ENCODE measurements at regions not wholly inside any gene's neighbourhood (a gene's known extent, or its start where the extent isn't known, plus 50 kb on each side); places are given as distances from the start of the nearest gene placed in this dataset.

DNA sequence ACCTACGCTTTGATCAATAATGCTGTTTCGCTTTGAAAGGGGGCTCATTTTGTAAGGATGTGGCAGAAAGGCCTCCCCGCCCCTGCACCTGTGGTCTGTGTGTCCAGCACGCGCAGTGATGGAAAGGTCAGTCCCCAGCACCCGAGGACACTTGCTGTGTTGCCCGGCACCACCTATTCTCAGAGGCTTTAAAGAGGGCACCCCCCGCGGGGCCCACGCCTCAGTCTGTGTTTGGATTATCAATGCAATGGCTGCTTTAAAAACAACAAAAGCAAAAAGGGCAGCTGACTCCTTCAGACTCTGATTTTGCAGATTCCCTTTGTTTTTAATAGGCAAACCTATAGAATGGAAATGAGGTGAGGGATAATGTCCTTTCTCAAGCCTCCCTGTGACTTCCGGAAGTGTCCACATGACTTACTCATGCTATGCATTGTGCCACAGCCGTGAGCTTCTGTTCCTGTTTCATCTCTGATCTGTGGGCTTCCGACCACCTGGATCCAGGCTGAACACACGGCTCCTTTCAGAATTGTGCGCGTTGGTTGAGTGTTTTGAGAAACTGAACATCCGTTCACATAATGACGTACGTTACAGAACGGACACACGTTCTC lies 416.2 kb downstream of the IRX2 start:
- DNase-seq (ENCODE audit: low read depth), result no peak

DNA sequence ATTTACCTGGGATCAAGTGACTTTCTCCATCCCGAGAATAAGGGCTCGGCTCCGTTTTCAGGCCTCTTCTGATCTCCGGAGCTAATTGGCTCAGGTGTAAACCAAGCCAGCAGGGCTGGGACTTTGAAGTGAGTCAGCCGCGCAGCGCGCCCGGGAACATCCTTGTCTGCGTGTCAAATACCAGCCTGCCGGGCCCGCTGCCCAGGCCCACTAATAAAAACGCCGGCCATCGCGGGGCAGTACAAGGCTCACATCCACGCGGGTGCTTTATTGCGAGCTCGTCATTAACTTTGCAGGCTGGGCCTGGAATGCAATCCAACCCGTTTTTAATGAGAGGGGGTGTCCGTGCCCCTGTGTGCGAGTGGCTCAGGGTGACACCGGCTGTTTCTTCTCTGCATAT lies 416.8 kb downstream of the IRX2 start:
- no peak for DNase-seq (ENCODE audit: low read depth)

DNA sequence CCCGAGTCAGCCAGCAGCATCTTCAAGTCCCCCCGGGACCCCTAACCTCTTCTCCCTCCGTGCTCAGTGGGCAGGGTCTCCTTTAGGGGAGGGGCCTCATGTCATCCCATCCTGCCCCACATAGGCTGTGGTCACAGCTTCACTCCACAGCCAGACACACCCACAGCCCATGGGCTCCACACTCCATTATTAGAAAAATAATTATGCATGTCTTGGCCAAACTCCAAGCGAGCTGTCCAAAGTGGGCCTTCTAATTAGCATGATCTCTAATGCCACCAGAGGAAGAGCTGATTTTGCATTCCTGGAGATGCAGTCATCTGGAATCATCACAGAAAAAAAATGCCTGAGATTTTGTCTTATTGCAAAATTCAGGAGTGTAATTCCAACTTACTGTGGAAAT lies 418.2 kb downstream of the IRX2 start:
- no peak for DNase-seq (ENCODE audit: low read depth)

DNA sequence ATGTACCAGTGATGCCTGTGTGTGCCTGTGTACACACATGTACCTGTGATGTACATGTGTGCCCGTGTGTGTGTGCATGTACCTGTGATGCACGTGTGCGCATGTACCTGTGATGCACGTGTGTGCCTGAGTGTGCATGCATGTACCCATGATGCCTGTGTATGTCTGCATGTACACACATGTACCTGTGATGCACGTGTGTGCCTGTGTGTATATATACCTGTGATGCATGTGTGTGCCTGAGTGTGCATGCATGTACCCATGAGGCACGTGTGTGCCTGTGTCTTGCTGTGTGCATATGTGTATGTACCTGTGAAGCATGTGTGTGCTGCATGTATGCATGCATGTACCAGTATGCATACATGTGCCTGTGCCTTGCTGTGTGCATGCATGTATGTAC lies 419.0 kb downstream of the IRX2 start:
- DNase-seq (ENCODE audit: low read depth), result no peak

DNA sequence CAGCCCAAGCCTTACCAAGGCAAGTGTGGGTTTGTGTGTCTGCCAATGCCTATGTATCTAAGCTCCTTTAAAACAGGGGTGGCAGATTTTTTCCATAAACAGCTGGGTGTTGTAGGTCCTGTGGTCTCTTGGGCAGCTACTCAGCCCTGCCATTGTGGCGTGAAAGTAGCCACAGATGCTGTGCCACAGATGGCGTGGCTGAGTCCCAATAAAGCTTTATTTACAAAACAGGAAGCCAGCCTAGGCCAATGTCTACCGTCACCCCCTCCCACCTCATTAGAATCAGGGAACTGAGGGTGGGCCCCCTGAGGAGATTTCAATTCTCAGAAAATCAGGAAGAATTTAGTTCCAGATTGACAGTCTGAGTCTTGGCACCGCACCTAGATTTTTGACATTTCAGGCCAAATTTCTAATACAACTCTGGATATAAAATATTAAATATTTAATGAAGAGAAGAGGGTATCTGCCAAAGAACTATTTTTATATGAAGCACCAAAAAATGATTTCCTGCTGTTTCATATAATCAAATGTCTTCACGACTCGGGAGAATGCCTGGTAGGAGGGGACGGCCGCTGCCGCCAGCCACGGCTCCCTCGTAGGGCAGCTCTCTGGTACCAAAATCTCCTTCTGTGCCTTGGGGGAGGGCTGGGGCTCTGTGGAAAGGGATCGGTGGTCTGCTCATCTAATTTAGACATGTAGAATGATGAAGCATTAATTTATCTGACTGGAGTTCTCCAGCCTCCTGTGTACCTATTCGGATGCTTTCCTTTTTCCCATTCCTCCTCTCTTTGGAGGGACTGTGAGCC lies 420.9 kb downstream of the IRX2 start:
- no peak for DNase-seq (ENCODE audit: low read depth)

DNA sequence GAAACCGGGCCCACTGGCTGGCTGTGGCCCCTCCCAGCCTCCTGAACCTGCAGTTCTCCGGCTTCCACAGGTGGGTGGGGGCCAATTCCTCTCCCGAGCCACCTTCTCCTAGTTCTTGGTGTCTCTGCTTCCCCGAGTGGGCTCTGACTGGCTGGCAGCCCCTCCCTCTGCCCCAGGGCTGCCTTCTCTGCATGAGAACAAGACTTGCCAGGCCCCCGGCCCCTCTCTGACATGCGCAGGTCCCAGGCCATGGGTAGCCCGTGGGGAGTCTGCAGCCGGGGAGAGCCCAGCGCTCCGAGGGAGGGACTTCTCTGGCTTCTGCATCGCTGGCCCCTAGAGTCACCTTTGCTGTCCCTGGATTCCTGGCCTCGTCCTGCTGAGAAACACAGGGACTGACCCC lies 421.7 kb downstream of the IRX2 start:
- DNase-seq (ENCODE audit: low read depth), result no peak

DNA sequence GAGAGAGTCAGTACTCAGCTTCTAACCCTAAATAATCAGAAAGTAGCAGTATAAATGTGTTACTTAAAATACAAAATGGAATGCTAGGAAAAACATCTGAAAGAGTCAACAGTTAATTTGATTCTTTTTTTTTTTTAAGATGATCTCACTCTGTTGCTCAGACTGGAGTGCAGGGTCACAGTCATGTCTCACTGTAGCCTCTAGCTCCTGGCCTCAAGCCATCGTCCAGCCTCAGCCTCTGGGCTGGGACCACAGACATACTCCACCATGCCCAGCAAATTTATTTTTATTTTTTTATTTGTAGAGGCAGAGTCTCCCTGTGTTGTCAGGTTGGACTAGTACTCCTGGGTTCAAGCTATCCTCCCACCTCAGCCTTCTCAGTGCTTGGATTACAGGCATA lies 424.9 kb downstream of the IRX2 start:
- no peak for DNase-seq (ENCODE audit: low read depth)

DNA sequence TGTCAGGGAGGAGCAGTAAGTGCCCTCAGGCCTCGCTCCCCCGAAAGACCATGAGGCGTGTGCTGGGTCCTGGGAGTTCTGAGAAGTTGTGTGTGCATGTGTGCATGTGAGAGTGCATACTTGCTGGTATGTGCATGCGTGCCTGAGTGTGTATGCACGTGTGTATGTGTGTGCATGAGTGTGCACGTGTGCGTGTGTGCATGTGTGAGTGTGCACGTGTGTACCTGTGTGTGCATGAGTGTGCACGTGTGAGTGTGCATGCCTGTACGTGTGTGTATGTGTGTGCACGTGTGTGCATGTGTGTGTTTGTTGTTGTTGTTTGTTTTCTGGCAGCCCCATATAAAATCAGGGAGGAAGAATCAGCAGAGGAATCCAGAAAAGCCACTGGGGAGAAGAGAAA lies 426.7 kb downstream of the IRX2 start:
- DNase-seq (ENCODE audit: low read depth), result no peak

DNA sequence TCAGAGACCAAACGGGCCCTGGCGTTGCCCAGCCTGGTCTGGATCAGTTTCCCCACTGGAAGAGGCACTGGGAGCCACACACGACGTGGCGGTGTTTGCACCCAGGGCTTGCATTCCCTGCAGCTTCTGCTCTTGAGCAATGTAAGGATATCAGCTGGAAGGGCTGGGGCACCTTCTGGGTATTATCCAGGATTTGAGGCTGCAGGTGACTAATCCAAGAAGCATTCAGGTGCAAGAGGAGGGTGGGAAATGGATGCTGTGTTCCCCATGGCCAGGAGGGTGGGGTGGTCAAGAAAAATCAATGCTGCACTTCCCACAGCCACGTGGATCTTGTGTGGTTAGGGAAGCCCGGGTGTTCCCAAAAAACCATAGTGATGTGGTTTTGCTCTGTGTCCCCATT lies 430.9 kb downstream of the IRX2 start:
- DNase-seq (ENCODE audit: low read depth), result no peak

DNA sequence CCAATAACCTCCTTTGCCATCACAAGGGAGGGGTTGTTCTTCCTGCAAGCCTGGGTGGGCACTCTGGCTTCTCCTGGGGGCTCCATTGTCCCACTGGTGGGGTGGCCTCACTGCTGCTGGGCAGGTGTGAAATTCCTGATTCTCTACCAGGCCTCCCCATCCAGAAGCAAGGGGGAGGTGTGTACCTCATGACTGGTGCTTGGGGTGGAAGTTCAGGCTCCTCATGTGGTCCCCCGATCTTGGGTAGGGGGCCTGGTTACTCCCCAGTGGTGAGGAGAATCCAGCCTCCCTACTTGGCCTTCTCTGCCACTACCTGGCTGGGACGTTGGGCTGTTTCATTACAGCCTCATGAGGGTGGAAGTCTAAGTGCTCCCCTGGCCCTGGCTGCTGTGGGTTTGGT lies 433.9 kb downstream of the IRX2 start:
- no peak for DNase-seq (ENCODE audit: low read depth)

DNA sequence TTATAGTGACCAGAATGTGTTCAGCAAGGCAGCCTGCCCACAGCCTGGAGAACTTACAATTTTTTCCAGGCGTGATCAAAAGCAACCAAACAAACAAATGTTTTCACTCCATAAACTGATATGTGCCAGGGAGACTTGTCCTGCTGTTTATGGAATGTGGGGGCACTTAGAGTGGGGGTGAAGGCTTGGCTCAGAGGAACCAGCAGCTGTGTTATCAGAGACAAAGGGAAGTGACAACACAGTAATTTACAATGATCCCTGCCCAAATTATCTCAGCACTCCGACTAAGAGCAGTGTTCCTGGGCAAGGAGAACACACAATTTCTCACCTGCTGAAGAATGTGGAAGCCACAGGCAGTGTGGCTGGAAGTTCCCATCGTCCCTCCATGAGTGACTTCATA lies 429.1 kb upstream of the IRX4 start:
- no peak for DNase-seq (ENCODE audit: low read depth)

DNA sequence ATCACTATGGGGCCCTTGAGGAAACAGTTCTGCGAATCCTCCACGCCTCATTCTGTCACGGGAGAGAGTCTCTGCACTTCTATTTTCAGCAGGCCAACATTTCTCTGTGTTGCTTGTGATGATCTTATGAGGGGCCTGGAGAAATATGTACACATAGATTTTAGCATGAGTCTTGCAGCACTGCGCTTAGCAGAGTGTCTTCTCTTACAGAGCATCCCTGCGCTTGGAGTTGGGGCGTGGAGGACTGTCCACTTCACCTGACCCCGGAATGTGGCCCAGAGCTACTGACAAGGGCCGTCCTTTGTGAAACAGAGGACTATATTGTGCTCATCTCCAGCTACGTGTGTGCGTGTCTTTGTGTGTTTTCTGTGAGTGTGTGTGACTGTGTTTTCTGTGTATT lies 428.2 kb upstream of the IRX4 start:
- no peak for DNase-seq (ENCODE audit: low read depth)

DNA sequence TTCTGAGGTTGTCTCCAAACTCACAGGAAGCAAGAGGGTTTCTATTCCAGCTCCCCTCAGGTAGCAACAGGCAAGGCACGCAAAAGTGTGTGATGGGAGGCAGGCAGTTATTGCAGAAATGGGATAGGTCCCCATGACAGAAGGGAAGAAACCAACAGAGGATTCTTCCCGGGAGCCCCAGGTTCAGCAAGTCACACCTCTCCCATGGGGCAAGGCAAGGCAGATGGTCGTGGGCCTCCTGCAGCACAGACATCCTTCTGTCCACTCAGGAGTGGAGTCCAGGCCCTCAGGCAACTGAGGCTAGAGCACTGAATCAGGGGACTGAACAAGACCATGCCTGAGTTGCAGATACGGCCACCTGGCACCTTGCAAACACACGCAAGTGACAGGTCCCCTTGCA lies 424.9 kb upstream of the IRX4 start:
- DNase-seq (ENCODE audit: low read depth), result no peak

DNA sequence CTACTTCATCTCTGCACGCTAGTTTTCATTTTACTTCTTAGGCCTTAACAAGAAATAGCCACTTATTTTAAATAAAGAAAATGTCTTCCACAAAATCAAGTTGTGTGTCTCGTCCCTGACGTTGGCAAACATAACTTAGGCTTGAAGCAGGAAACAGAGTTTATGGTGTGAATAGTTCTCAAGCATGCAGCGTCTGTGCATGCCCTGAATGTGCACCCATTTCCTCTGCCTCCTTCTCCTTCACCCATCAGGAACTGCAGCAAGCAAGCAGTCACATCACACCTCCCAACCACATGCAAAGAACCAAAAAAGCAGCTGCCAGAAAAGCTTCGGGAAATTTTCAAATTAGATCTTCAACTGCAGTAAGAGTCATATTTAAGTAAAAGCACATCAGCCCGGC lies 424.0 kb upstream of the IRX4 start:
- DNase-seq (ENCODE audit: low read depth), result no peak

DNA sequence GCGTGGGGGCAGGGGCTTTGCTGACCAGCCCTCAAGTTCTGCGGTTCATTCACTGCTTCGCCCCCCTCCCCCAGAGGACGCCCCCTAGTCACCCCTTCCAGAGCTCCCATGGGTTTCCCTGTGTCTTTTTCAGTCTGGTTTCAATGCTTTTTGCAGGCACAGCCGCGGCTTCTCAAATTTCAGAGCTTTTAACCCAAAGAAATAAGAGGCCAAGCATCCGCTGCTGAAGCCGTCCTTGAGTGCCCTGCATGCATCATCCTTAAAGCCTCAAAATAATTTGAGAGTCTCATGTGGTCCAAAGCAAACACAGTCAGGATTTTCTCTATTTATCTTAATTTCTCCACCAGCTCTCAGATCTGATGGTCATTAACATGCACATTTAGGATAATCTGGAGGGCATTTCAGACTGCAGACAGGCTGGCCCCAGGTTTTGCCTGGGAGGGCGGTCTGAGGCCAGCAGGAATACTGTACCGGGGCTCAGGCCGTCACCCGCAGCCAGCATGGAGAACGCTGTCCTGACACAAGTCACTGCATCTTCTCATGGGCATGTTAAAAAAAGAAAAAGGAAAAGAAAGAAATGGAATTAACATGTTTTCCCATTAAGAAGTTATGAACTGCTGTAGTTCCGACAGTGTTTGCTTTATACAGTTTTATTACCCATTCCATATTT lies 420.8 kb upstream of the IRX4 start:
- no peak for DNase-seq (ENCODE audit: low read depth)

DNA sequence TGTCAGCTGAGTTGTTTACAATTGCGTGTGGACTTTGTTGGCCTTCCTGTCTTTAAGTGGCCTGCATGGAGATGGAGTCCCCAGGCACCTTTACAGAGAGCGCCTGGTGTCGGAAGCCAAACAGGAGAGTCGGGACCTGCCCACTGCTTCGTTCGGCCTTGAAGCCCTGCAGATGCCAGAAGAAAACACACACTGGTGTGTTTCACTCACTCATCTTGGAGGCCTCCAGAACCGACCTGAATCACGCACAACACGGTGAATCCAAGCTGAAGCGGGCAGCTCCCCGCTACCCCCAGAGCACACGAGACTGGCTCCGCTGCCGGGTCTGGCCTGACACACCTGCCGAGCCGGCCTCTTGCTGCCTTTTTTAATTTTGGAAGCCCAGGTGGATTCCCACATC lies 419.4 kb upstream of the IRX4 start:
- no peak for DNase-seq (ENCODE audit: low read depth)

DNA sequence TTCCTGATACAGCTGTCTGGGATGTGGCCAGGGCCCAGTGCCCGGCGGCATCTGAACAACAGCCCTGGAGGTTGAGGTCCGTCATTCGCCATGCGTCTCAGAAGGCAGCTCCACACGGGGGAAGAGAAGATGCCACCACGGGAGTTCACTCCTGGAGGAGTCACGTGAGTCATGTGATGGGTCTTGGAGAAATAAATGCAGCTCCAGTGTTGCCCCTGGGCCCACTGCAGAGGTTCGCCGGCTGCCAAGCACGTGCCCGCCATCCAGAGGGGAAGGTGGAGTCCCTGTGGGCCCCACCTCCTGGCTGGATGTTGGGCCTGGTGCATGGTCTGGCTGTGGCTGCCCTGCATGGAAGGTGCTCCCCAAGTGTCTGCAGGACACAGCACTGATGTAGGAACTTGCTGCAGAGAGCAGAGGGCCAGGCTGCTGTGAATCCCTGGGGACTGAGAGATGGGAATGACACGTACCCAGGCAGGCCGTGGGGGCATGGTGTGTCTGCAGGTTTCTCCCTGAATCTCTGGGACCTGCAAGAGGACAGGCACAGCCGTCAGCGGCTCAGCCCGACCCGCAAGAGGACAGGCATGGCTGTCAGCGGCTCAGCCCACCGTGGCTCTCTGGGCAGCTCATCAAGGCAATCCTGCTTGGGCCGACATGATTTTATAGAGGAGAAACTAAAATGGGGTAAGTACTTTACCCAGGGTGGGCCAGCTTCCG lies 418.3 kb upstream of the IRX4 start:
- no peak for DNase-seq (ENCODE audit: low read depth)

DNA sequence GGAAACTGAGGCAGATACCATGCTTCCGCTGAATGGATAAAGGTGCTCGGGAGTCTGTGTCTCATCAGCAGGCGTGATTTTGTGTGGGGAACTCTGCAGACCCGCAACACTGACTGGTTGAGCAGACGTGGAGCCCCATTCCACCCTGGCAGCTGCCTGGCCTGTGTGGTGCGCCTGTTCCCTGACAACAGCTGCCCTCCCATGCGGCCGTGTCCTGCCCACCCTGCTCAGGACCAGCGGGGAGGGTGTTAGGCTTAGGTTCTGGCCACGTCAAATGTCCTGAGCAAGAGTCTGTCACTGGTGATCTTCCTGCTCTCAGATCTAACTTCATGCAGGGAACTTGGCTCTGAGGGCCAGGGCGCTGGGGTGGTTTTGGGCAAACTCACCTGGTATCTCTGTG lies 417.7 kb upstream of the IRX4 start:
- no peak for DNase-seq (ENCODE audit: low read depth)

DNA sequence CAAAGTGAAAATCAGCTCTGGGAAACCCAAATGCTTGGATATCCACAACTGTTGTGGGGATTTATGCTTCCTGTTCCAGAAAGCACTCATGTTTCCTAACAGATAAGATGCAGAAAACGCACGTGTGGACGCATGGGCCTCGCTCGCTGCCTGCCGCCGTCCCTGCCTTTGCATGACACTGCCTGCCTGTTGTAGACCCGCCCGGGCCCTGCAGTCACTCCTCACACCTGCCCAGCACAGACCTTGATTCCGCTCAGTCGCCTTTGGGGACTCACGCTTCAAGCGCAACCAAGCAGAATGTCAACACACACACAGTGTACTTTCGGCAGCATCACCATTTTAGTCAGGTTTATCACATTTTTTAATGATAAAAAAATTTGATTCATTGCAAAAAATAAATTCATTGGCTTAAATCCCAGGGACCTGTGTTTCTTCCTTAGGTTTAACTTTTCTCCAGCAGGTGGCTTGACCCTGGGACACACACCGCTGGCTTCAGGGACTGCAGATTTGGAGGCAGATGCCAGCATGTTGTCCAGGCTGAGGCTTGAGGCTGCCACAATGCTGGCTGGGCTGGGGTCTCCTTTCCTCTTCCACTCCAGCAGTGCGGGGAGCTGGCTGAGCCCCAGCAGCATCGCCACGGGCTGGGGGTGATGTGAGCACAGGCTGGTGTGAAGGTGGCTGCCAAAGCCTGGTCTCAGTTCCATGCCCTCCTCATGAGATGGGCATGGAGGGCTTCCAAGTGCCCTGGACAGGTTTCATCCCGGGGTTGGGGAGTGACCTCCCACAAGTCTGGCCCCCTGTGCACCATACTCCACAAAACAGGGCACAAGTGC lies 416.9 kb upstream of the IRX4 start:
- no peak for DNase-seq (ENCODE audit: low read depth)

DNA sequence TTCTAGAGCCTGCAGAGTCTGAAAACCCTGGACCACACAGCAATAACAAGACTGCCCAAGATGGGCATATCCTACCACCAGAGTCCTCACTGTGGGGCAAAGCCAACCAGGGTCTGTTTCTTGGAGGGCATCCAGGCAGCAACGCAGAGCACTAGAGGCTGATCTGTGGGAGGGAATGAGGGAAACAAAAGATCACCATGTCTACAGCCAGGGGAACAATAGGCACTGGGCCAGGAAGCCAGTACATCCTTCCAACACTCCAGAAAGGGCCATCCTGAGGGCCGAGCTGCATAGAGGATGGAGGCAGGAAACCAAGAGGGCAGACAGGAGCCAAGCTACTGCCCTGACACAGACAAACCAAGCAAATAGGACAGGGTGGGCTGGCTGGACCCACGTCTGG lies 416.1 kb upstream of the IRX4 start:
- no peak for DNase-seq (ENCODE audit: low read depth)

DNA sequence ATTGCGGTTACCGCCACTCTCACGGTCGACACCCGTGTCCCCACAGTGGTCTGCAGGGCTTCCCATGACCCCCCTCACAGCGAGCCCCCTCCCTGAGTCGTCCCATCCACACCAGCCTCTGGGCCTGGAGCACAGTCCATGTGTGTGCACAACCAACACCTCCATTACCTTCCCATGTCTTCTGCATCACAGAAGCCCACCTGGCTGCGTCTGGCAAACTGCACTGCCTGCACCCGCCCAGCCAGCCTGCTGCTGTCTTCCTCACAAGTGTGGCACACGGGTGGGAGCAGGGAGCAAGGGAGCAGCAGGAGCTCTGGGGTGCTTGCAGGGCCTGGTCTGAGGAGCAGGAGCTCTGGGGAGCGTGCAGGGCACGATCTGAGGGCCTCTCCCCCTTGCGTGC lies 415.3 kb upstream of the IRX4 start:
- DNase-seq (ENCODE audit: low read depth), result no peak

DNA sequence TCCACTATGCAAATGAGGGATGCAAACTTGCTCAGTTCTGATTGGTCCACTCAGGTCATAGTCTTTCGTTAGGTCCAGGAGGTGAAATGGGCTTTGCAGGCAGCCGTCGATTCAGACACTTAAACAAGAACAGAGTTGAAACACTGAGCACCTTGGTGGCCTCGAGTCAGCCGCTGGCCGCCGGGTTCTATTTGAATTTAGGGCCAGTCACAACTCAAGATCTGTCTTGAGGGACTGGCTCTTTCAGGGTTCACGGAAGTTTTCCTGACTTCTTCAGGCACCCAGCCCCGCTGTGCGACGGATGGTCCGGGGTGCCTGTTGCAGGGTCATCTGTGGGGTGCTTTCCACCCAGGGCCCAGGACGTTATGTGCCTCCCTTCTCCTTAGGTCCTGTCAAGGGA lies 412.8 kb upstream of the IRX4 start:
- no peak for DNase-seq (ENCODE audit: low read depth)

Data from stimulated activated CD8-positive, alpha-beta memory T cell treated with anti-CD3 and anti-CD28 coated beads, Interleukin-12 subunit alpha, Interleukin-12 subunit beta, amount 100 ng/mL, for 4 hours (primary cell).